ENCODE measurements at regions not wholly inside any gene's neighbourhood (a gene's known extent, or its start where the extent isn't known, plus 50 kb on each side); places are given as distances from the start of the nearest gene placed in this dataset.

- no peak for DNase-seq (ENCODE audit: low read depth, low spot score)
- H3K27me3 Mint-ChIP-seq (ENCODE audit: low read depth), result peaks cover 7% of the 10 kb centered on the region
- H3K27ac Mint-ChIP-seq (ENCODE audit: unreplicated experiment), result no peak overlapping the region
- no peak for TF ChIP-seq CTCF (conservative IDR thresholded peaks at IDR 0.05)
- H3K9me3 Mint-ChIP-seq, result no peaks in the 10 kb centered on the region
- H3K4me1 Mint-ChIP-seq, result peaks cover 11% of the 10 kb centered on the region
- H3K4me3 Mint-ChIP-seq, result no peak overlapping the region
- H3K36me3 Mint-ChIP-seq (ENCODE audit: low read depth), result no peaks in the 10 kb centered on the region
These were observed 61.7 kb upstream of the MAP3K4 start for GRCh38 chr6:160929831-160930230.

GRCh38 chr6:160930547-160931377, 60.8 kb upstream of the MAP3K4 start:
- Mint-ChIP-seq H3K9me3 (no peaks in the 10 kb centered on the region), H3K4me3 (peak overlapping the region; percentile 89), H3K27me3 (ENCODE audit: low read depth) (peaks cover 7% of the 10 kb centered on the region), H3K4me1 (peaks cover 11% of the 10 kb centered on the region), H3K27ac (ENCODE audit: unreplicated experiment) (peak overlapping the region; percentile 81), H3K36me3 (ENCODE audit: low read depth) (no peaks in the 10 kb centered on the region)
- peak; percentile 87 for DNase-seq (ENCODE audit: low read depth, low spot score)
- TF ChIP-seq CTCF (conservative IDR thresholded peaks at IDR 0.05), result peak; percentile 98

- H3K9me3 Mint-ChIP-seq, result peaks cover 5% of the 10 kb centered on the region
- H3K36me3 Mint-ChIP-seq (ENCODE audit: low read depth), result peaks cover 5% of the 10 kb centered on the region
- no peak for TF ChIP-seq CTCF (conservative IDR thresholded peaks at IDR 0.05)
- H3K4me3 Mint-ChIP-seq, result peak overlapping the region; percentile 77
- H3K27ac Mint-ChIP-seq (ENCODE audit: unreplicated experiment), result no peak overlapping the region
- H3K4me1 Mint-ChIP-seq, result peaks cover 11% of the 10 kb centered on the region
- peaks cover 6% of the 10 kb centered on the region for H3K27me3 Mint-ChIP-seq (ENCODE audit: low read depth)
- no peak for DNase-seq (ENCODE audit: low read depth, low spot score)
These were observed 59.9 kb upstream of the MAP3K4 start for GRCh38 chr6:160931378-160932310.

GRCh38 chr6:160933256-160933655, 58.3 kb upstream of the MAP3K4 start:
- peaks cover 5% of the 10 kb centered on the region for H3K36me3 Mint-ChIP-seq (ENCODE audit: low read depth)
- H3K27ac Mint-ChIP-seq (ENCODE audit: unreplicated experiment), result peak overlapping the region; percentile 21
- H3K4me1 Mint-ChIP-seq, result peaks cover 11% of the 10 kb centered on the region
- peak; percentile 39 for TF ChIP-seq CTCF (conservative IDR thresholded peaks at IDR 0.05)
- DNase-seq (ENCODE audit: low read depth, low spot score), result no peak
- peak overlapping the region; percentile 47 for H3K4me3 Mint-ChIP-seq
- peaks cover 5% of the 10 kb centered on the region for H3K9me3 Mint-ChIP-seq
- H3K27me3 Mint-ChIP-seq (ENCODE audit: low read depth), result peaks cover 5% of the 10 kb centered on the region

- peaks cover 5% of the 10 kb centered on the region for H3K9me3 Mint-ChIP-seq
- H3K36me3 Mint-ChIP-seq (ENCODE audit: low read depth), result peaks cover 5% of the 10 kb centered on the region
- no peak overlapping the region for H3K4me3 Mint-ChIP-seq
- H3K27me3 Mint-ChIP-seq (ENCODE audit: low read depth), result peaks cover 5% of the 10 kb centered on the region
- H3K27ac Mint-ChIP-seq (ENCODE audit: unreplicated experiment), result no peak overlapping the region
- DNase-seq (ENCODE audit: low read depth, low spot score), result no peak
- peaks cover 11% of the 10 kb centered on the region for H3K4me1 Mint-ChIP-seq
- no peak for TF ChIP-seq CTCF (conservative IDR thresholded peaks at IDR 0.05)
These were observed 57.4 kb upstream of the MAP3K4 start for GRCh38 chr6:160934157-160934556.
